Cardiac muscle cell (in vitro differentiated cells and primary cell): ENCODE measurements at regions not wholly inside any gene's neighbourhood (a gene's known extent, or its start where the extent isn't known, plus 50 kb on each side); places are given as distances from the start of the nearest gene placed in this dataset.
"Not testable (repeated sequence)": the region's sequence is repeated elsewhere in the genome, so short reads cannot be mapped to it uniquely, and the experiment has no call there.

ENCODE experiments used
- DNase-seq, 2 donors: peaks; one replicate each; pipeline versions ENCODE4 v3.0.0 to v3.0.0-alpha.2; 2010 to 2017; ENCODE audit warnings: low read depth in 1 of 2, low spot score in 1 of 2
- H3K27ac ChIP-seq: fragments of 200-600 bp; sonication (generic); 2 replicates; pipeline ENCODE4 v1.5.1; 2016
- H3K27me3 ChIP-seq: fragments of 200-600 bp; sonication (generic); 2 replicates; pipeline ENCODE4 v1.6.0; 2016; ENCODE audit warnings: control low read depth
- H3K36me3 ChIP-seq: fragments of 200-600 bp; sonication (generic); 2 replicates; pipeline ENCODE4 v1.5.1; 2016; ENCODE audit warnings: control low read depth
- H3K4me1 ChIP-seq: fragments of 200-600 bp; sonication (generic); 2 replicates; pipeline ENCODE4 v1.8.1; 2017; ENCODE audit warnings: low read depth, mild to moderate bottlenecking, mixed run types
- H3K4me3 ChIP-seq: fragments of 200-600 bp; sonication (generic); 2 replicates; pipeline ENCODE4 v1.5.1; 2016; ENCODE audit warnings: mild to moderate bottlenecking
- H3K9me3 ChIP-seq: fragments of 200-600 bp; sonication (generic); 2 replicates; pipeline ENCODE4 v1.5.1; 2017; ENCODE audit warnings: low read depth, mild to moderate bottlenecking, control low read depth
- TF ChIP-seq, protein P1 (sequence below): IDR thresholded peaks from 2 replicates; pipeline ENCODE4 v1.5.1; 2012; ENCODE audit warnings: low read depth, mild to moderate bottlenecking, low read length

DNA sequence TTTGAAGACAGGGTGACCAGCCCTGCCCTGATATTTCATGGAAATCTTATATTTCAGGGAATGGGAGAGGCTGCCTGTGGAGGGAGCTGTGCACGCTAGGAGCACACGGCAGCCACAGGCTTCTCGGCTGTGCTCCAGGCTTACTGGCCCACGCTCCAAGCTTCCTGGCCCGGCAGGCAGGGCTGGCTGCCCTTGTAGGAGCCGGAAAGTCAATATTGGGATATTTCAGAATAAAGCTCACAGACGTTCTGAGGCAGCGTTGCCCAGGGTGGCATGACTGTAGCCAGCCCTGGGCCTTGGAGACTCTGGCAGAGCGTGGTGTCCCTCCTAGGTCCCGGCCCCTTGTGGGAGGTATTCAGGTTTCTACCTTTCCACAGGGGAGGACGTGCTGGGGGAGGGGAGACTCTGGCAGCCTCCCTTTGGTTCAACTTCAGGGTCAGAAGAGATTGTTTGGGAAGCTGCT is 95.6 kb downstream of the NPIPB11 start:
- Histone ChIP-seq H3K27ac (no peak overlapping the region), H3K36me3 (no peaks in the 10 kb centered on the region), H3K4me3 (no peak overlapping the region), H3K4me1 (no peaks in the 10 kb centered on the region), H3K9me3 (no peaks in the 10 kb centered on the region), H3K27me3 (no peaks in the 10 kb centered on the region)
- DNase-seq, result no peak
- TF ChIP-seq, protein P1, sequence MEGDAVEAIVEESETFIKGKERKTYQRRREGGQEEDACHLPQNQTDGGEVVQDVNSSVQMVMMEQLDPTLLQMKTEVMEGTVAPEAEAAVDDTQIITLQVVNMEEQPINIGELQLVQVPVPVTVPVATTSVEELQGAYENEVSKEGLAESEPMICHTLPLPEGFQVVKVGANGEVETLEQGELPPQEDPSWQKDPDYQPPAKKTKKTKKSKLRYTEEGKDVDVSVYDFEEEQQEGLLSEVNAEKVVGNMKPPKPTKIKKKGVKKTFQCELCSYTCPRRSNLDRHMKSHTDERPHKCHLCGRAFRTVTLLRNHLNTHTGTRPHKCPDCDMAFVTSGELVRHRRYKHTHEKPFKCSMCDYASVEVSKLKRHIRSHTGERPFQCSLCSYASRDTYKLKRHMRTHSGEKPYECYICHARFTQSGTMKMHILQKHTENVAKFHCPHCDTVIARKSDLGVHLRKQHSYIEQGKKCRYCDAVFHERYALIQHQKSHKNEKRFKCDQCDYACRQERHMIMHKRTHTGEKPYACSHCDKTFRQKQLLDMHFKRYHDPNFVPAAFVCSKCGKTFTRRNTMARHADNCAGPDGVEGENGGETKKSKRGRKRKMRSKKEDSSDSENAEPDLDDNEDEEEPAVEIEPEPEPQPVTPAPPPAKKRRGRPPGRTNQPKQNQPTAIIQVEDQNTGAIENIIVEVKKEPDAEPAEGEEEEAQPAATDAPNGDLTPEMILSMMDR, result no peak

DNA sequence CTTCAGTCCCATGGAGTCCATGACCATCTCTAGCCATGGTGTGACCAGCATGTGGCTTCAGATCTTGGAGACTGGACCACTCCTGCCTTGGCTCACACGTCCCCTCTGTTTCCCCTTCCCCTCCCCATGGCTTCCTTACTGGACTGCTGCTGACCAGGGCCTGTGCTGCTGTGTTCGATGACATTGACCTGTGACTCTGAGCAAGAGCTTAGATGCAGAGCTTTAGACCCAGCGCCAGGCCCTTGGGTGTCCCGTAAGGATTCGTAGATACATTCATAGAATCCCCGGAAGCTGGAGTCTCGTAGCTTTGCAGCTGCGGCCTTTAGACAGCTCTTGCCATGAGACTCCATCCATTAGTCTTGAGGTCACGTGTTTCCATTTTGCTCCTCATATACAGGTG is 96.3 kb downstream of the NPIPB11 start:
- not testable (repeated sequence) for H3K9me3 ChIP-seq, H3K27me3 ChIP-seq, DNase-seq, H3K27ac ChIP-seq, H3K36me3 ChIP-seq, H3K4me3 ChIP-seq, H3K4me1 ChIP-seq

DNA sequence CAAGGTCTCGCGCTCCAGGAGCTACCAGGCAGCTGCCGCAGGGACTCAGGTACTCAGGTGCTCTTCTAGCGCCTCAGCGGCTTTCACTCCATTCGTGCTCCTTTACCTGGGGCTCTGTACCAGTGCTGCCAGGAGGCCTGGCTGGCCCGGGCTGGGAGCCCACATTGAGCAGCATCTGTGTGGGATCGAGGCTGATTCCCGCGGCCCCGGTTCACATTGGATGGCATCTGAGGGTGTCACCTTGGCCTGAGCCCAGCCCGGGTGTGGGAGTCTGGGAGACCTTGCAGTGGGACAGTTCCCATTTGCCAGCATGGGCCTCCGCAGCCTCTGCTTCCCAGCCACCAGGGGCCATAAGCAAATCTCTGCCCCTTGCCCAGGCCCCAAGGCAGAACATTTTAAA is 96.9 kb downstream of the NPIPB11 start:
- H3K4me3 ChIP-seq, DNase-seq, H3K4me1 ChIP-seq, H3K9me3 ChIP-seq, H3K27ac ChIP-seq, H3K27me3 ChIP-seq, H3K36me3 ChIP-seq: not testable (repeated sequence)

DNA sequence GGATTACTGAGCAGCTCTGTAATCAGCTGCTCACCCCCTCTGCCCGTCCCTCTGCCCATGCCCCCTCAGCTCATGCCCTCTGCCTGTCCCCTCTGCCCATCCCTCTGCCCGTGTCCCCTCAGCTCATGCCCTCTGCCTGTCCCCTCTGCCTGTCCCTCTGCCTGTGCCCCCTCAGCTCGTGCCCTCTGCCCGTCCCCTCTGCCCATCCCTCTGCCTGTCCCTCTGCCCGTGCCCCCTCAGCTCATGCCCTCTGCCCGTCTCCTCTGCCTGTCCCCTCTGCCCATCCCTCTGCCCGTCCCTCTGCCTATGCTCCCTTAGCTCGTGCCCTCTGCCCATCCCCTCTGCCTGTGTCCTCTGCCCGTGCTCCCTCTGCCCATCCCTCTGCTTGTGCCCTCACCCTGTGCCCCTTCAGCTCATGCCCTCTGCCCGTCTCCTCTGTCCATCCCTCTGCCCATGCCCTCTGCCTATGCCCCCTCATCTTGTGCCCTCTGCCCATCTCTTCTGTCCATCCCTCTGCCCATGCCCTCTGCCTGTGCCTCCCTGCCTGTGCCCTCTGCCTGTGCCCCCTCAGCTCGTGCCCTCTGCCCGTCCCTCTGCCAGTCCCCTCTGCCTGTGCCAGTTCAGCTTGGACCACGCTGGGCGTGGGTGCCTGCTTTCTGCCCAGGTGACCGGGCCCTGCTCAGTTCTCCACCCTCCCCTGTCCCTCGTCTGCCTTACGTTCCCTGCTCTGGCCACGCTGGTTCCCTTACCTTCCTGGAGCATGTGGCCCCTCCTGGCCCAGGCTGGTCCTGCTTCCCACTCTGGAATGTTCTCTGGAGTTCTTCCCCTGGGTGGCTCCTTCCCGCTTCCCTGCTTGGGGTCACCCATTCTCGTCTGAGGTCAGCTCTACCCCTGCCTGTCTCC is 97.6 kb downstream of the NPIPB11 start:
- Histone ChIP-seq H3K9me3 (no peaks in the 10 kb centered on the region), H3K27me3 (no peaks in the 10 kb centered on the region), H3K36me3 (no peaks in the 10 kb centered on the region), H3K4me3 (no peak overlapping the region), H3K4me1 (no peaks in the 10 kb centered on the region), H3K27ac (no peak overlapping the region)
- no peak for DNase-seq
- TF ChIP-seq, protein P1, result no peak

DNA sequence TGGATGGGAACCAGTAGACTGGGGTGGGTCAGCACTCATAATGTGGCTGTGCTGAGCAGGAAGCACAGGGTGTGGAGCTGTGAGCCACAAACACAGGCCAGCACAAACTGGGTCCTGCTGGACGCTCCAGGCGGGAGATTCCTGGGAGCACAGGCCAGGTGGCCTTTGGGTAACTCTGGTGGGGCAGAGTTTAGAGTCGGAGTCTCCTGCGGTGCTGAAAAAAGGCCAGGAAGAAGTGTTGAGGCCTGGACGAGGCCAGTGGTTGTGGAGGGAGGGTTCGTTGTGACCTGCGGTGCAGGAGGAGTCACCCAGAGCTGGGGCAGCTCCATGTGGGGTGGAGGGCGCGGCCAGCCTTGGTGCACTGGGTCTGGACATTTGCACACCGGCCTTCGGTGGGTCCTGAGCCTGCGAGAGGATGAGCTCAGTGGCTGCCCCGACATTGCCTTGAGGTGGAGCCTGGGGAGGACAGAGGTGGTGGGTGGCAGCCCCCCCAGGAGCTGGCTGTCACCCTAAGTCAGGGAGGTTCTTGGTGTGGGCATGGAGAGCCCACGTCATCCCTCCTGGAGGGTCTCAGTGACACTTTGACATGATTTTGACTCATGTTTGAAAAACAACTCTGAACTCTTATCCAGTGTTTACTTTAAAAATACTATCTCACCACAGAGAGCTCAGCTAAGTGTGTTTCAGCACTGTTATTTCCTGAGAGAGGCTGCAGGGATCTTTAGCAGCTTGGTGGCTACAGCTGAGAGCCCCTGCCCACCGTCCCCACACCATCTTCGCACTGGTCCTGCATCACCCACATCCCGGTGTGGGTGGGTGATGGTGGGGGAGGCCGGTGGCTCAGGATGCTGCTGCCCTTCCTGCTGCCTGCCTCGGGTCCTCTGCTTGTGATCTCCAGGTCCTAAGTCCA is 98.7 kb downstream of the NPIPB11 start:
- H3K4me3 ChIP-seq, result no peak overlapping the region
- DNase-seq, result peak in 1 of 2 donors; percentile 31
- no peaks in the 10 kb centered on the region for H3K9me3 ChIP-seq
- no peaks in the 10 kb centered on the region for H3K27me3 ChIP-seq
- TF ChIP-seq, protein P1, result no peak
- H3K27ac ChIP-seq, result no peak overlapping the region
- no peaks in the 10 kb centered on the region for H3K36me3 ChIP-seq
- no peaks in the 10 kb centered on the region for H3K4me1 ChIP-seq

DNA sequence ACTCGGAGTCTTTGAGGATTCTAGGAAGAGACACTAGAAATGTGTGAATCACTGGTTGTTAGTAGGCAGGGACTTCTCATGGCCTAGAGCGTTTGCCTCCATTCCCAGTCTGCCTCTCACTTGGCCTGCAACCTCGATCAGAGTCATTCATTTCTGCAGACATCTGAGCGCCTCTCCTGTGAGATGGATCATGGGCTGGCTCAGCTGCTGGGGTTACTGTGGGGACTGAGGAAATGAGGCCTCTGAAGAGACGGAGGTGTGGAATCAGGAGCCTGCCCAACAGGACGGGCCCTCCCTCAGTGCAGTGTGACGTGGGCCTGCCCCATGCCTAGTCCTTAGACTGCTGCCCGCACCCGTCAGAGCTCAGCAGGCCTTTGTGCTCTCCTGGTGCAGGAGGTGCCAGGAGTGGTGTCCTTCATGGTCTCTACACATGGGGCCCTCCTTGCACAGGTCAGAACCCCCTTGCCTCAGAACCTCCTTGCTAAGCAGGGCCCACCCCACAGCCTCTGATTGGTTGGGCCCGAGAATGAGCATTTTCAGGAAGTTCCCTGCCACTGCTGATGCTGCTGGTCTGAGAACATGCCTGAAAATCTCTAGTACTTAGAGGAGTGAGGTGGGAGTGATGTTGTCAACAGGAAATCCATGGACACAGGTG is 99.4 kb downstream of the NPIPB11 start:
- Histone ChIP-seq H3K36me3 (no peaks in the 10 kb centered on the region), H3K27ac (no peak overlapping the region)

More for the DNA sequence above, 99.4 kb downstream of the NPIPB11 start:
- no peak overlapping the region for H3K4me3 ChIP-seq
- no peaks in the 10 kb centered on the region for H3K4me1 ChIP-seq
- H3K27me3 ChIP-seq, result no peaks in the 10 kb centered on the region
- H3K9me3 ChIP-seq, result no peaks in the 10 kb centered on the region
- TF ChIP-seq, protein P1, result no peak
- DNase-seq, result no peak
